Progenitor cell of endocrine pancreas (in vitro differentiated cells): ENCODE measurements at regions not wholly inside any gene's neighbourhood (a gene's known extent, or its start where the extent isn't known, plus 50 kb on each side); places are given as distances from the start of the nearest gene placed in this dataset.
"Not testable (repeated sequence)": the region's sequence is repeated elsewhere in the genome, so short reads cannot be mapped to it uniquely, and the experiment has no call there.

Source experiments
- DNase-seq: peaks from one replicate; pipeline ENCODE4 v3.0.0; 2021; ENCODE audit warnings: low spot score; ENCODE audit not compliant: unreplicated experiment
- H3K27ac Mint-ChIP-seq: 2 replicates; pipeline ENCODE4 v1.8.0; 2021; ENCODE audit warnings: mild to moderate bottlenecking, moderate library complexity, mixed read lengths
- H3K27me3 Mint-ChIP-seq: 2 replicates; pipeline ENCODE4 v1.8.0; 2021; ENCODE audit warnings: mixed read lengths
- H3K36me3 Mint-ChIP-seq: 2 replicates; pipeline ENCODE4 v1.8.0; 2022; ENCODE audit warnings: mixed read lengths; ENCODE audit not compliant: insufficient read depth
- H3K4me1 Mint-ChIP-seq: 2 replicates; pipeline ENCODE4 v1.8.0; 2021; ENCODE audit warnings: low read depth, mixed read lengths
- H3K4me3 Mint-ChIP-seq: 2 replicates; pipeline ENCODE4 v1.8.0; 2021; ENCODE audit warnings: low read depth, mild to moderate bottlenecking, moderate library complexity, mixed read lengths
- H3K9me3 Mint-ChIP-seq: 2 replicates; pipeline ENCODE4 v1.8.0; 2021; ENCODE audit warnings: low read depth, mixed read lengths

- H3K4me3 Mint-ChIP-seq, H3K9me3 Mint-ChIP-seq, H3K27me3 Mint-ChIP-seq, DNase-seq, H3K36me3 Mint-ChIP-seq, H3K27ac Mint-ChIP-seq, H3K4me1 Mint-ChIP-seq: not testable (repeated sequence)
Observed at GRCh38 chr9:42288002-42288864, 104.8 kb downstream of the SPATA31A6 start.

GRCh38 chr9:42288865-42289229, 105.4 kb downstream of the SPATA31A6 start:
- H3K27me3 Mint-ChIP-seq, H3K4me1 Mint-ChIP-seq: not testable (repeated sequence)

GRCh38 chr9:42300124-42300523, 116.7 kb downstream of the SPATA31A6 start:
- not testable (repeated sequence) for H3K27me3 Mint-ChIP-seq, H3K9me3 Mint-ChIP-seq, H3K36me3 Mint-ChIP-seq, DNase-seq, H3K27ac Mint-ChIP-seq, H3K4me1 Mint-ChIP-seq, H3K4me3 Mint-ChIP-seq

More at GRCh38 chr9:42288865-42289229, 105.4 kb downstream of the SPATA31A6 start:
- not testable (repeated sequence) for DNase-seq, H3K9me3 Mint-ChIP-seq, H3K27ac Mint-ChIP-seq, H3K36me3 Mint-ChIP-seq, H3K4me3 Mint-ChIP-seq

GRCh38 chr9:42306625-42307024, 123.2 kb downstream of the SPATA31A6 start:
- not testable (repeated sequence) for H3K9me3 Mint-ChIP-seq, H3K36me3 Mint-ChIP-seq, H3K4me1 Mint-ChIP-seq, H3K4me3 Mint-ChIP-seq, H3K27me3 Mint-ChIP-seq, DNase-seq
- H3K27ac Mint-ChIP-seq: peak overlapping the region; percentile 87

GRCh38 chr9:42307449-42307848, 124.0 kb downstream of the SPATA31A6 start:
- not testable (repeated sequence) for DNase-seq, H3K4me3 Mint-ChIP-seq, H3K27ac Mint-ChIP-seq, H3K9me3 Mint-ChIP-seq, H3K36me3 Mint-ChIP-seq, H3K4me1 Mint-ChIP-seq, H3K27me3 Mint-ChIP-seq

- DNase-seq, H3K4me1 Mint-ChIP-seq, H3K9me3 Mint-ChIP-seq, H3K27ac Mint-ChIP-seq, H3K27me3 Mint-ChIP-seq, H3K4me3 Mint-ChIP-seq, H3K36me3 Mint-ChIP-seq: not testable (repeated sequence)
Observed at GRCh38 chr9:42310972-42311371, 127.5 kb downstream of the SPATA31A6 start.

GRCh38 chr9:42316026-42316425, 132.6 kb downstream of the SPATA31A6 start:
- not testable (repeated sequence) for DNase-seq, H3K36me3 Mint-ChIP-seq, H3K27ac Mint-ChIP-seq, H3K9me3 Mint-ChIP-seq, H3K4me3 Mint-ChIP-seq, H3K4me1 Mint-ChIP-seq, H3K27me3 Mint-ChIP-seq

GRCh38 chr9:42317677-42318076, 134.2 kb downstream of the SPATA31A6 start:
- H3K4me1 Mint-ChIP-seq, H3K9me3 Mint-ChIP-seq, DNase-seq, H3K4me3 Mint-ChIP-seq, H3K27me3 Mint-ChIP-seq, H3K36me3 Mint-ChIP-seq, H3K27ac Mint-ChIP-seq: not testable (repeated sequence)

GRCh38 chr9:42323084-42323809, 139.8 kb downstream of the SPATA31A6 start:
- H3K4me3 Mint-ChIP-seq, H3K4me1 Mint-ChIP-seq, H3K27ac Mint-ChIP-seq, H3K36me3 Mint-ChIP-seq, H3K27me3 Mint-ChIP-seq, DNase-seq, H3K9me3 Mint-ChIP-seq: not testable (repeated sequence)

- H3K9me3 Mint-ChIP-seq, H3K36me3 Mint-ChIP-seq, H3K4me3 Mint-ChIP-seq, H3K27ac Mint-ChIP-seq, DNase-seq, H3K4me1 Mint-ChIP-seq, H3K27me3 Mint-ChIP-seq: not testable (repeated sequence)
Observed at GRCh38 chr9:42325142-42325541, 141.7 kb downstream of the SPATA31A6 start.

- not testable (repeated sequence) for H3K27ac Mint-ChIP-seq, H3K4me1 Mint-ChIP-seq, H3K27me3 Mint-ChIP-seq, H3K36me3 Mint-ChIP-seq, H3K4me3 Mint-ChIP-seq, H3K9me3 Mint-ChIP-seq, DNase-seq
Observed at GRCh38 chr9:42325561-42325960, 142.1 kb downstream of the SPATA31A6 start.

- H3K4me1 Mint-ChIP-seq, H3K9me3 Mint-ChIP-seq, H3K4me3 Mint-ChIP-seq, DNase-seq, H3K36me3 Mint-ChIP-seq, H3K27me3 Mint-ChIP-seq, H3K27ac Mint-ChIP-seq: not testable (repeated sequence)
Observed at GRCh38 chr9:42326482-42326881, 143.0 kb downstream of the SPATA31A6 start.

GRCh38 chr9:42335342-42335741, 151.9 kb downstream of the SPATA31A6 start:
- H3K27me3 Mint-ChIP-seq, H3K9me3 Mint-ChIP-seq, H3K36me3 Mint-ChIP-seq, DNase-seq, H3K27ac Mint-ChIP-seq, H3K4me3 Mint-ChIP-seq, H3K4me1 Mint-ChIP-seq: not testable (repeated sequence)
